HepG2 (cell line): ENCODE measurements at regions not wholly inside any gene's neighbourhood (a gene's known extent, or its start where the extent isn't known, plus 50 kb on each side); places are given as distances from the start of the nearest gene placed in this dataset.

Experiments used
- AKAP8 ChIP-seq: sonication (generic); formaldehyde crosslinking; IDR thresholded peaks from 2 replicates; pipeline ENCODE4 v1.5.1; 2020; ENCODE audit warnings: mild to moderate bottlenecking, missing genetic modification reagents
- ASH2L ChIP-seq: fragments of 300-600, 200-600 bp; sonication (generic); IDR thresholded peaks from 2 replicates; pipeline ENCODE4 v1.7.0; 2017; ENCODE audit warnings: low read depth, mild to moderate bottlenecking, moderate library complexity, mixed read lengths, low read length; ENCODE audit not compliant: insufficient read length
- CHD2 ChIP-seq: IDR thresholded peaks from 2 replicates; pipeline ENCODE4 v1.6.1; 2011; ENCODE audit warnings: low read depth, low read length, improper control_type of control experiment
- CTCF ChIP-seq: sonication (generic); formaldehyde crosslinking; IDR thresholded peaks from 2 replicates; pipeline ENCODE4 v1.5.0; 2020; ENCODE audit warnings: mild to moderate bottlenecking, missing genetic modification reagents, moderate library complexity
- SETDB1 ChIP-seq: sonication (generic); formaldehyde crosslinking; IDR thresholded peaks from 2 replicates; pipeline ENCODE4 v1.5.1; 2020; ENCODE audit warnings: missing genetic modification reagents, mild to moderate bottlenecking, borderline replicate concordance
- ZNF839 ChIP-seq: sonication (generic); formaldehyde crosslinking; IDR thresholded peaks from 2 replicates; pipeline ENCODE4 v1.4.0; 2020; ENCODE audit warnings: missing genetic modification reagents, mild to moderate bottlenecking, borderline replicate concordance

- no peak for TF ChIP-seq CHD2
- no peak for TF ChIP-seq ZNF839 (CRISPR knock-in tag)
- TF ChIP-seq AKAP8 (CRISPR knock-in tag) = no peak
- TF ChIP-seq SETDB1 = no peak
- no peak for TF ChIP-seq CTCF (CRISPR knock-in tag)
- TF ChIP-seq ASH2L = no peak
These were observed 116.0 kb upstream of the TMEM132C start for GRCh38 chr12:128150961-128151360.
